ENCODE measurements at regions not wholly inside any gene's neighbourhood (a gene's known extent, or its start where the extent isn't known, plus 50 kb on each side); places are given as distances from the start of the nearest gene placed in this dataset.
"Not testable (repeated sequence)": the region's sequence is repeated elsewhere in the genome, so short reads cannot be mapped to it uniquely, and the experiment has no call there.

GRCh38 chr9:28127101-28127500 lies 553.8 kb upstream of the C9orf72 start:
- DNase-seq, result no peak

DNA sequence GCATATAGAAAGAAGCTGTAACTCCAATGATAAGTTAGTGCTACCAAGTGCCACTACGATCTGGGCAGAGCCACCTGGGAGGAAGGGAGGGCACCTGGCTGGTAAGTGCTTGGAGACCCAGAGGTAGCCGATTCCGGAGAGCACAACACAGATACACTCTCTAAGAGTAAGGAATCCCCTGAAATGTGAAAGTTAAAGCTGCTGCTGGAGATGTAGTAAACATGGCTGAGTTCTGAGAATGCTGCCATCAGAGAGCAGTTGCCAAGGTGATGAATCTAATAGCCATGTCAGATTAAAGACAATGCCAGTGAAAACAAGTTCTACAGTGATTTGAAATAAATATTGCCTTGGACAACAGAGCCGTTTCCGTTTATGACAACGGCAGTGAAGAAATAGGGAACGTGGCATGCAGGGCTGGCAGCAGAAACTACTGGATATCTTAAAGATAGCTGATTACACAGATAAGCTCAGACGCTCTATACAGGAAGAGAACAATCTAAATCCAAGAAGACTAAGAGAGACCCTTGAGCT lies 561.2 kb upstream of the C9orf72 start:
- DNase-seq, result no peak

DNA sequence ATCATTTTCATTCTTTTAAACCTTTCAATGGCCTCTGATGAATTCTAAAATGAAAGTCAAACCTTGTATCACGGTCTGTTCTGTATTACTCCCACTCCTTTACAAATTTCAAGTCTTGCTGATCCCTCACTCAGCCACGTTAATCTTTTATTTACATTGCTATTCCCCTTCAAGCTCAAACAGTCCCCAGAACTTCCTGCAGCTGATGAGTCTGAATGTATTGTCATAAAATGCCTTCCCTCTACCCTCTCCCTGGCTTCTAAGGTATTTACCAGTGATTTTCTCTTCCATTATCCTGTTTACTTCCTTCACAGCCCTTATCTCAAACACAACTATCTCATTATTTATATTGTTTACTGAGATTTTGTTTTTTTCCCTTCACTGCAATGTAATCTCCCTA lies 562.3 kb upstream of the C9orf72 start:
- DNase-seq, result no peak

GRCh38 chr9:28136113-28136512 lies 562.8 kb upstream of the C9orf72 start:
- no peak for DNase-seq

DNA sequence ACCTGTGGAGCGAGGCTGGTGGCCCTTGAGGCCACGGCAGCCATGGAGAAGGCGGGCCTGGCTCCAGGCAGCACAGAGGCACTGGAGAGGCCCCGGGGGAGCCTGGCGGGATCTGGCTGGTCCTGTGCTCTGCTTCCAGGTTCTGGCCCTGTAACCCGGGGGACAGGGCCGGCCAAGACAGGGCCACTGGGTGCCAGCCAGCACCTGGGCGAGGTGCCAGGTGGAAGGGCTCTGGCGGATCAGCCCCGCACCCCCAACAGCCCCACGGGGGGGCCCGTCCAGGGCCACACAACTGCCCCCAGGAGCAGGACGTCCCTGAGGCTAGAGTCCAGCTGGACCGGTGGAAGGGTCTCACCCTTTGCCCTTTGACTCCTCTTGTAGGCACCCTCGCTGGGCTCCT lies 574.1 kb upstream of the C9orf72 start:
- DNase-seq, result not testable (repeated sequence)

DNA sequence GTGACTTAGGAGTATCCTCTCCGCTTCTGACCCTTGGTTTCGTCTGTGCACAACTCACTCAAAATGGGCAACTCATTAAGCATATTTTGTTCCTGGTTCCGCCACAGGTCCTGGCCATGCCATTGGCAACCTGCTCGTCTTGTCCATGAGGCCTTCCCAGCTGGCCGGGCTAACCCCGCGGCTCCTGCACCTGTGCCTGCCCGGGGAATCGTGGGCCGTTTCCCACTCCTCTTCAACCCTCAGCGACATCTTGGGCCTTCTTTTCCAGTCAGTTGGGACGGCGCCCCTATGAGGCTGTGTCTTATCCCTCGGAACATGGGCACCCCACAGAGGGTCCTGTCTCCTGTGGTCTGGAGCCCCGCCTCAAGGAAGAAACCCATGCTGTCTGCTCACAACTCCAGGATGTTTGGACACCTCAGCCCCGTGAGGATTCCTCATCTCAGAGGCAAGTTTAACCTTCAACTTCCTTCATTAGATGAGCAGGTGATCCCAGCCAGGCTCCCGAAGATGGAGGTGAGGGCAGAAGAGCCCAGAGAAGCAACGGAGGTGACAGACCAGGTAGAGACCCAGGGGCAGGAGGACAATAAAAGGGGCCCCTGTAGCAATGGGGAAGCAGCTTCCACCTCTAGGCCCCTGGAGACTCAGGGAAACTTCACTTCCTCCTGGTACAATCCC lies 574.8 kb upstream of the C9orf72 start:
- not testable (repeated sequence) for DNase-seq

DNA sequence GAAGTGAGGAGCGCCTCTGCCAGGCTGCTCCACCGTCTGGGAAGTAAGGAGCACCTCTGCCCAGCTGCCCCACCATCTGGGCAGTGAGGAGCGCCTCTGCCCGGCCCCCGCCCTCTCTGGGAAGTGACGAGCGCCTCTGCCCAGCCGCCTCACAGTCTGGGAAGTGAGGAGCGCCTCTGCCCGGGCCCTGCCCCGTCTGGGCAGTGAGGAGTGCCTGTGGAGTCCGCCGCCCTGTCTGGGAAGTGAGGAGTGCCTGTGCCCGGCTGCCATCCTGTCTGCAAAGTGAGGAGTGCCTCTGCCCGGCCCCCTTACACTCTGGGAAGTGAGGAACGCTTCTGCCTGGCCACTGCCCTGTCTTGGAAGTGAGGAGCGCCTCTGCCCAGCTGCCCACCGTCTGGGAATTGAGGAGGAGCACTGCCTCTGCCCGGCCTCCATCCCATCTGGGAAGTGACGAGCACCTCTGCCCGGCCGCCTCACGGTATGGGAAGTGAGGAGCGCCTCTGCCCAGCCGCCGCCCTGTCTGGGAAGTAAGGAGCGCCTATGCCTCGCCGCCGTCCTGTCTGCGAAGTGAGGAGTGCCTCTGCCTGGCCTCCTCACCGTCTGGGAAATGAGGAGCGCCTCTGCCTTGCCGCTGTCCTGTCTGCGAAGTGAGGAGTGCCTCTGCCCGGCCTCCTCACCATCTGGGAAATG lies 576.2 kb upstream of the C9orf72 start:
- not testable (repeated sequence) for DNase-seq

GRCh38 chr9:28155067-28155466 lies 581.8 kb upstream of the C9orf72 start:
- no peak for DNase-seq

DNA sequence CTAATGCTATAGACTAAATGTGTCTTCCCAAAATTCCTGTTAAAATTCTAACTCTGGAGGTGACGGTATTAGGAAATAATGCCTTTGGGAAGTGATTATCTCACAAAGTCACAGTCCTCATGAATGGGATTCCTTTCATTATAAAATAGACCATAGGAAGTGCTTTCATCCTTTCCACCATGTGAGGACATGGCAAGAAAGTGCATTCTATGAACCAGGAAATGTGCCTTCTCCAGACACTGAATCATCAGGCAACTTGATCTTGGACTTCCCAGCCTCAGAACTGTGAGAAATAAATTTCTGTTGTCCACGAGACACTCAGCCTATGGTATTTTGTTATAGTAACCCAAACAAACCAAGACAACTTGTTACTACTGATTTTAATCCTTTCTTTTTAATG lies 582.4 kb upstream of the C9orf72 start:
- no peak for DNase-seq

- DNase-seq, result no peak
Observed at GRCh38 chr9:28158451-28158850, 585.2 kb upstream of the C9orf72 start.

- no peak for DNase-seq
Observed at GRCh38 chr9:28163619-28164018, 590.3 kb upstream of the C9orf72 start.

DNA sequence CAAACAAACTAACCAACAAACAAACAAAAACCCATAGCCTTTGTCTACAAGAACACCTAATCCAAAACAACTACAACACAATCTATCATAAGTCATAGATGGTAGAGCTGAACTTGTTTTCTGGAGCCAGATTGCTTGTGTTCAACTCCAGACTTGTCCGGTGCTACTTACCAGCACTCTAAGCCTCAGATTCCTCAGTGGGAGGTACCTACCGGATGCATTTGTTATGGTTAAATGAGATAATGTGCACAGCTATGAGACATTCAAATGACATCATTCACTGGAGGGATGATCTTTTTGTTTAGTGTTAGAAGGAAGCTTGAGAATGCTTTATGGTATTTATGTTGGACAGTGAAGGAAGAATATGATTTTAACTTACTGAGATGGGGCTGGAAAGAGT lies 592.9 kb upstream of the C9orf72 start:
- DNase-seq, result no peak

- DNase-seq, result no peak
Observed at GRCh38 chr9:28177142-28177541, 603.9 kb upstream of the C9orf72 start.

GRCh38 chr9:28177925-28178324 lies 604.6 kb upstream of the C9orf72 start:
- no peak for DNase-seq

DNA sequence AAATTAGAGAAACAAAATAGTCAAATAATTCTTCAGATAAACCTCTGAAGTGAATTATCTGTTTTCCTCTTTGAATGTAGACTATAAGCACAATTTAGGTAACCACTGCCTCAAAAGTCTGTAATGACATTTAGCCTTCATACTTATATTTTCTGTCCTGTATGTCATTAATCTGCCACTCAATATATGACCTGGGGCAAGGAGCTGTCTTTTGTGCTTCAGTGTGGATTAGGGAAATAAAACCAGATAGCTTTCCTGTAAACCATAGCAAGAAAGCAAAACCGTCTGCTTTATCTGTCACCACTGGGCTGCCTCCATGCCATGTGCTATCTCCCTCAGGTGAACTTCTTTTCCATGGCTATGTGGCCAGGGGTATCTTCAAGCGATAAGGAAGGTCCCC lies 606.6 kb upstream of the C9orf72 start:
- DNase-seq, result no peak

GRCh38 chr9:28190981-28191380 lies 617.7 kb upstream of the C9orf72 start:
- DNase-seq, result no peak

DNA sequence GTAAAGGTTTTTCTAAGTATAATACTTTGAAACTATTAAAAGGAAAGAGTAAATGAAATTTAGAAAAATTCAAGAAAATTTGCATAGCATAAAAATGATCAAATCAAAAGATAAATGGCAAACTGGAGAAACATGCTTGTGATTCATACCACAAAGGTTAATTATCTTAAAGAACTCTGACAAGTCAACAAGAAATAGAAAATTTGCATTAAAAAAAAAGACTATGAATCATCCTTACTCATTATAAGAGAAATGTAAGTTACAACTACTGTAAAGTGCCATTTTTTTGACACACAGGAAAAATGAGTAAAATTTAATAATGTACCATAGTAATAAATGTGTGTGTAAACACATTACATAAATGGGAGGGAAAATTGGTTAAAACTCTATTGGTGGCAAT lies 624.4 kb upstream of the C9orf72 start:
- no peak for DNase-seq

DNA sequence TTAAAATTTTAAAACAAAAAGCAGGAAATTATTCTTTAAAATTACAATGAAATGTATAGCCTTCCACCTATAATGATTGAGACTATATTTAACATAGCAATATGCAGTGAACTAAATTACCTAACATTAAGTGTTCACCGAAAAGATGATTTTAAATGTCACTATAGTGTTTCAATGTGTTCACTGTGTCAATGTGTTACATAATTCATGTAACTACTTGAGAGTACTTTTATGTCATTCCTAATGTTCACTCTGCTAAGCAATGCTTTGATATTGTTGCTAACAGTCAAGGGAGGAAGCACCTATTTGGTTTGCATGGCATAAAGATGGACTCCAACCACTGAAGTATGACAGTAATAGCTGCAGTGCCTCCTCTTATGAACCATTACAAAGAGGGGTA lies 629.8 kb upstream of the C9orf72 start:
- no peak for DNase-seq

DNA sequence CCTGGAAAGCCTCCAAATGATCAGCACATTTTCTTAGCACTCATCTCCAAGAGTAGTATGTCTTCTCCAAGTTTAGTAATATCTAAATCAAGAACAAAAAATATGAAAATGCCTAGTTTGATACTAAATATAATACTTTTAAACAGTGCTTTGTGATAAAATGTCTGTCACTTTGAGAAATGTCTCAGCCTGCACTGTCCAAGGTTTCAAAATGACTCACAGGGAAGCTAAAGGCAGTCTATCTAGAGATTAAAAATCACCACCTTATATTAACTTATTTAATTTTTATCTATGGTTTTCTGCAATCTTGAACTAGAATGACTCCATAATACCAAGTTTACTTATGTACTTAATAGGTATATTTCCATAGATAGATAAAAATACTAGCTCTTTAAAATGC lies 633.0 kb upstream of the C9orf72 start:
- DNase-seq, result no peak

GRCh38 chr9:28207657-28208056 lies 634.4 kb upstream of the C9orf72 start:
- no peak for DNase-seq

GRCh38 chr9:28209130-28209529 lies 635.8 kb upstream of the C9orf72 start:
- DNase-seq, result no peak

- DNase-seq, result no peak
Observed at GRCh38 chr9:28212979-28213378, 639.7 kb upstream of the C9orf72 start.

- no peak for DNase-seq
Observed at GRCh38 chr9:28215536-28216299, 642.4 kb upstream of the C9orf72 start.

GRCh38 chr9:28232686-28233085 lies 659.4 kb upstream of the C9orf72 start:
- no peak for DNase-seq
